K562 (cell line): ENCODE measurements at regions not wholly inside any gene's neighbourhood (a gene's known extent, or its start where the extent isn't known, plus 50 kb on each side); places are given as distances from the start of the nearest gene placed in this dataset.

Experiments used
- ATAC-seq: fragments of 200-7000 bp; cut with Tn5 transposase; 3 replicates; pipeline ENCODE4 v1.9.1; 2020; ENCODE audit warnings: moderate library complexity
- BruUV-seq: library from RNA; stranded (reverse); fragments of 400-500 nt; replicated peaks from 2 replicates; lab custom pipeline; 2021; lab: Mats Ljungman, UMichigan
- CTCF ChIA-PET: fragments of 300-600 bp; formaldehyde crosslinking; extraction: SDS; loops from one replicate; lab custom pipeline; 2021; ENCODE audit warnings: low intra/inter-chr PET ratio; lab: Yijun Ruan, JAX
- POLR2A ChIA-PET: fragments of 300-600, 350-650 bp; sonication (Branson Sonifier 250); formaldehyde crosslinking; extraction: SDS; loops from one replicate; lab custom pipeline; 2021; ENCODE audit warnings: antibody characterized with exemption, inconsistent platforms; lab: Yijun Ruan, JAX
- DNase-seq, 4 experiments: peaks; one replicate each; pipeline versions ENCODE4 v3.0.0 to v3.0.0-alpha.2; 2011 to 2018; ENCODE audit warnings: low spot score in 3 of 4, mixed read lengths in 3 of 4; ENCODE audit errors: extremely low read depth in 1 of 4
- FAIRE-seq: peaks from 2 replicates; lab custom pipeline; 2011; peaks lifted over from hg19 to GRCh38; lab: Jason Lieb, UNC
- H2AFZ ChIP-seq: 2 replicates; pipeline ENCODE4 v1.6.0; 2011; ENCODE audit warnings: low read depth, low read length, control low read depth, inconsistent platforms
- H3K27ac ChIP-seq: fragments of 200-600 bp; 3 replicates; pipeline ENCODE4 v1.8.0; 2011; ENCODE audit warnings: low read depth, mild to moderate bottlenecking, control low read depth, inconsistent platforms, low read length, moderate library complexity, mixed read lengths; ENCODE audit errors: extremely low read depth
- H3K27me3 ChIP-seq, 2 experiments: fragments of 300-600 bp in 1 of 2; 2 replicates in 1 of 2; 3 replicates in 1 of 2; pipeline versions ENCODE4 v1.6.0 to v1.8.0; 2011; ENCODE audit warnings: inconsistent platforms in 2 of 2, low read length in 2 of 2, mild to moderate bottlenecking in 1 of 2, mixed read lengths in 1 of 2, moderate library complexity in 1 of 2; ENCODE audit not compliant: control insufficient read depth in 2 of 2, insufficient read depth in 2 of 2
- H3K36me3 ChIP-seq: fragments of 300-600 bp; 3 replicates; pipeline ENCODE4 v1.8.0; 2011; ENCODE audit warnings: mild to moderate bottlenecking, low read length, inconsistent platforms; ENCODE audit not compliant: control insufficient read depth, insufficient read depth
- H3K4me1 ChIP-seq, 2 experiments: fragments of 200-600 bp in 1 of 2; replicated peaks in 1 of 2; 2 replicates in 1 of 2; 3 replicates in 1 of 2; pipeline versions ENCODE4 v1.5.1 to v1.8.0; 2011; ENCODE audit warnings: inconsistent platforms in 2 of 2, low read length in 2 of 2, mild to moderate bottlenecking in 1 of 2, mixed read lengths in 1 of 2, moderate library complexity in 1 of 2; ENCODE audit not compliant: control insufficient read depth in 2 of 2, insufficient read depth in 2 of 2
- H3K4me2 ChIP-seq: 2 replicates; pipeline ENCODE4 v1.6.1; 2011; ENCODE audit warnings: low read length, control low read depth, inconsistent platforms, mixed read lengths; ENCODE audit not compliant: insufficient read depth
- H3K4me3 ChIP-seq: fragments of 200-600 bp; sonication (generic), shearing (Covaris generic); 2 replicates; pipeline ENCODE4 v1.5.1; 2016; ENCODE audit warnings: control low read depth, inconsistent platforms
- H3K79me2 ChIP-seq: fragments of 200-600 bp; 3 replicates; pipeline ENCODE4 v1.8.0; 2011; ENCODE audit warnings: low read length, inconsistent platforms; ENCODE audit not compliant: control insufficient read depth, insufficient read depth
- H3K9ac ChIP-seq, 2 experiments: 2 replicates each; pipeline versions ENCODE4 v1.6.0 to v1.6.1; 2011; ENCODE audit warnings: low read depth in 2 of 2, low read length in 2 of 2, control low read depth in 1 of 2, inconsistent platforms in 1 of 2, mild to moderate bottlenecking in 1 of 2, mixed read lengths in 1 of 2; ENCODE audit not compliant: insufficient read depth in 1 of 2
- H3K9me1 ChIP-seq: one replicate; pipeline ENCODE4 v1.6.0; 2011; ENCODE audit warnings: inconsistent platforms, mild to moderate bottlenecking, low read length, moderate library complexity; ENCODE audit not compliant: control insufficient read depth, insufficient read depth
- H3K9me3 ChIP-seq: replicated peaks from 2 replicates; pipeline ENCODE4 v1.5.1; 2011; ENCODE audit warnings: low read depth, low read length, inconsistent platforms; ENCODE audit not compliant: control insufficient read depth, insufficient read depth
- H4K20me1 ChIP-seq: replicated peaks from 2 replicates; pipeline ENCODE4 v1.6.1; 2011; ENCODE audit warnings: low read length, inconsistent platforms, mixed read lengths; ENCODE audit not compliant: control insufficient read depth, insufficient read depth
- ARNT ChIP-seq, 2 experiments: fragments of 450-650 bp; IDR thresholded peaks; 2 replicates each; pipeline ENCODE4 v1.6.1; 2016; ENCODE audit warnings: mild to moderate bottlenecking in 1 of 2
- CBFA2T3 ChIP-seq: fragments of 450-650 bp; IDR thresholded peaks from 2 replicates; pipeline ENCODE4 v1.6.1; 2017
- ESRRA ChIP-seq: fragments of 450-650 bp; IDR thresholded peaks from 2 replicates; pipeline ENCODE4 v1.6.1; 2014; ENCODE audit warnings: low read depth, mild to moderate bottlenecking, moderate library complexity, borderline replicate concordance
- ETV6 ChIP-seq, 3 experiments: fragments of 150-350 bp in 1 of 3; sonication (generic) in 1 of 3; formaldehyde crosslinking in 1 of 3; IDR thresholded peaks; 2 replicates each; pipeline versions ENCODE4 v1.6.1 to v1.8.0; 2014 to 2022; ENCODE audit warnings: borderline replicate concordance in 2 of 3, low read depth in 2 of 3, antibody characterized with exemption in 1 of 3, low read length in 1 of 3, mild to moderate bottlenecking in 1 of 3, missing genetic modification reagents in 1 of 3
- KAT2B ChIP-seq: IDR thresholded peaks from one replicate; pipeline ENCODE4 v1.6.1; 2012; ENCODE audit warnings: low read depth, mild to moderate bottlenecking, control low read depth, inconsistent platforms, low read length, moderate library complexity
- MAFK ChIP-seq: IDR thresholded peaks from 2 replicates; pipeline ENCODE4 v1.6.1; 2011; ENCODE audit warnings: low read length, improper control_type of control experiment
- POLR3A ChIP-seq: IDR thresholded peaks from 2 replicates; pipeline ENCODE4 v1.6.1; 2011; ENCODE audit warnings: borderline replicate concordance, mild to moderate bottlenecking, moderate library complexity; ENCODE audit not compliant: insufficient read length, insufficient read depth; ENCODE audit errors: extremely low read depth
- ZNF121 ChIP-seq: sonication (generic); formaldehyde crosslinking; conservative IDR thresholded peaks from 2 replicates; pipeline ENCODE4 v1.8.0; 2022; ENCODE audit warnings: missing genetic modification reagents
- ZNF23 ChIP-seq: fragments of 250-450 bp; sonication (Bioruptor Pico); IDR thresholded peaks from 2 replicates; pipeline ENCODE4 v1.4.0; 2020; ENCODE audit warnings: mild to moderate bottlenecking
- ZNF24 ChIP-seq: fragments of 450-650 bp; IDR thresholded peaks from 2 replicates; pipeline ENCODE4 v1.6.1; 2016
- ZNF253 ChIP-seq: fragments of 250-450 bp; sonication (Bioruptor Pico); conservative IDR thresholded peaks from 2 replicates; pipeline ENCODE4 v1.6.1; 2021; ENCODE audit warnings: mild to moderate bottlenecking
- ZNF311 ChIP-seq: fragments of 250-450 bp; sonication (Bioruptor Pico); IDR thresholded peaks from 2 replicates; pipeline ENCODE4 v1.4.0; 2020; ENCODE audit warnings: mild to moderate bottlenecking, moderate library complexity
- WGBS: fragments of 100-300 bp; shearing (Covaris generic); methylation state at CpG from one replicate; pipeline ENCODE4 v1.1.6; 2016; ENCODE audit warnings: low coverage, mixed read lengths; ENCODE audit not compliant: insufficient coverage; ENCODE audit errors: missing lambda C conversion rate; 5-methylcytosine and 5-hydroxymethylcytosine counted together
- in situ Hi-C: fragments of 300-500 bp; cut with MboI; formaldehyde crosslinking; loops from 4 replicates; pipeline ENCODE4 v1.15.0; 2018; ENCODE audit warnings: inconsistent platforms, mixed read lengths
- intact Hi-C: fragments of 100-400 bp; cut with micrococcal nuclease; formaldehyde crosslinking; loops from 2 replicates; pipeline ENCODE4 v1.14.2; 2022
- TF ChIP-seq, protein P1 (sequence below), 3 experiments: IDR thresholded peaks in 2 of 3; conservative IDR thresholded peaks in 1 of 3; 2 replicates each; pipeline ENCODE4 v1.5.1; 2011 to 2012; ENCODE audit warnings: low read length in 3 of 3, mild to moderate bottlenecking in 3 of 3, control low read depth in 2 of 3, improper control_type of control experiment in 1 of 3, inconsistent platforms in 1 of 3, low read depth in 1 of 3, mixed read lengths in 1 of 3, moderate library complexity in 1 of 3; ENCODE audit not compliant: insufficient read depth in 2 of 3
- TF ChIP-seq, protein P2 (sequence below): fragments of 250-450 bp; sonication (Bioruptor Pico); IDR thresholded peaks from 2 replicates; pipeline ENCODE4 v1.5.1; 2021; ENCODE audit warnings: mild to moderate bottlenecking

DNA sequence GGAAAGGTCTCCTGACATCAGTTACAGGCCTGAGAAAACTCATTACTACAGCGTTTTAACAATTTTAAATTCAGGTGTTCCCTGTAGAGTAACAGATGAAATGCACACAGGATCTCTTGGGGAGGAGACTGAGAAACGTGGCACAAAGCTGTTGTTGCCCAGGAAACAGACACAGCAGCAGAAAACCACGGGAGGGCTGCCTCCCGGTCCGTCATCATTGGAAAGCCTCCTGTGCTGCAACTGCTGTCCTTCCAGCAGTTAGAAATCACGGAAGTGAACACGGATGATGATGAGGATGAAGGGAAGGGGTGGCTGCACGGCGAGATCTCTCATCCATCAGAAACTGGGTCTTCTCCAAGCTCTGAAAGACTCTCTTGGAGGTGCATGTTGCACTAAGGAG is 94.6 kb upstream of the RNF32 start:
- no TSS peak for BruUV-seq
- Histone ChIP-seq H3K9me1 (no peaks in the 10 kb centered on the region), H3K27ac (no peak overlapping the region), H3K79me2 (no peaks in the 10 kb centered on the region), H3K27me3 (peaks cover 42 to 62% of the 10 kb centered on the region in 2 experiments), H4K20me1 (no peaks in the 10 kb centered on the region), H3K4me2 (no peak overlapping the region), H3K9me3 (no peaks in the 10 kb centered on the region), H2AFZ (no peak overlapping the region), H3K9ac (no peak overlapping the region), H3K36me3 (no peaks in the 10 kb centered on the region), H3K4me3 (no peak overlapping the region), H3K4me1 (peaks cover 0 to 4% of the 10 kb centered on the region in 2 experiments; a peak in 4 of 5 replicates)
- DNase-seq (no peak), ATAC-seq (no peak), FAIRE-seq (no peak)
- intact Hi-C loops (loop anchor here (10.0 kb wide), 2 partner anchors 99 to 269 kb away; partner anchors contain the start of gene RNF32), in situ Hi-C loops (no loop called here)
- ChIA-PET CTCF (no interaction called here), POLR2A (no interaction called here)
- WGBS = 4% methylated on average over 9 of the region's 9 CpGs
- no peak for TF ChIP-seq ESRRA
- TF ChIP-seq MAFK = no peak
- no peak for TF ChIP-seq ZNF121
- TF ChIP-seq ZNF23 (CRISPR knock-in tag) = no peak
- no peak for TF ChIP-seq ETV6 (IDR thresholded peaks at IDR 0.05; ENCODE audit: borderline replicate concordance in 1 of 2, low read depth in 2 of 2, low read length in 1 of 2)
- TF ChIP-seq ETV6 (CRISPR knock-in tag; IDR thresholded peaks at IDR 0.05; ENCODE audit: borderline replicate concordance) = no peak
- TF ChIP-seq, protein P1, sequence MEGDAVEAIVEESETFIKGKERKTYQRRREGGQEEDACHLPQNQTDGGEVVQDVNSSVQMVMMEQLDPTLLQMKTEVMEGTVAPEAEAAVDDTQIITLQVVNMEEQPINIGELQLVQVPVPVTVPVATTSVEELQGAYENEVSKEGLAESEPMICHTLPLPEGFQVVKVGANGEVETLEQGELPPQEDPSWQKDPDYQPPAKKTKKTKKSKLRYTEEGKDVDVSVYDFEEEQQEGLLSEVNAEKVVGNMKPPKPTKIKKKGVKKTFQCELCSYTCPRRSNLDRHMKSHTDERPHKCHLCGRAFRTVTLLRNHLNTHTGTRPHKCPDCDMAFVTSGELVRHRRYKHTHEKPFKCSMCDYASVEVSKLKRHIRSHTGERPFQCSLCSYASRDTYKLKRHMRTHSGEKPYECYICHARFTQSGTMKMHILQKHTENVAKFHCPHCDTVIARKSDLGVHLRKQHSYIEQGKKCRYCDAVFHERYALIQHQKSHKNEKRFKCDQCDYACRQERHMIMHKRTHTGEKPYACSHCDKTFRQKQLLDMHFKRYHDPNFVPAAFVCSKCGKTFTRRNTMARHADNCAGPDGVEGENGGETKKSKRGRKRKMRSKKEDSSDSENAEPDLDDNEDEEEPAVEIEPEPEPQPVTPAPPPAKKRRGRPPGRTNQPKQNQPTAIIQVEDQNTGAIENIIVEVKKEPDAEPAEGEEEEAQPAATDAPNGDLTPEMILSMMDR (IDR thresholded peaks at IDR 0.05 in 2 of 3, conservative IDR thresholded peaks at IDR 0.05 in 1 of 3; ENCODE audit: insufficient read depth in 2 of 3, low read depth in 1 of 3, low read length in 3 of 3) = no peak
- TF ChIP-seq ZNF311 (CRISPR knock-in tag) = no peak
- no peak for TF ChIP-seq ARNT (IDR thresholded peaks at IDR 0.05)
- TF ChIP-seq, protein P2, sequence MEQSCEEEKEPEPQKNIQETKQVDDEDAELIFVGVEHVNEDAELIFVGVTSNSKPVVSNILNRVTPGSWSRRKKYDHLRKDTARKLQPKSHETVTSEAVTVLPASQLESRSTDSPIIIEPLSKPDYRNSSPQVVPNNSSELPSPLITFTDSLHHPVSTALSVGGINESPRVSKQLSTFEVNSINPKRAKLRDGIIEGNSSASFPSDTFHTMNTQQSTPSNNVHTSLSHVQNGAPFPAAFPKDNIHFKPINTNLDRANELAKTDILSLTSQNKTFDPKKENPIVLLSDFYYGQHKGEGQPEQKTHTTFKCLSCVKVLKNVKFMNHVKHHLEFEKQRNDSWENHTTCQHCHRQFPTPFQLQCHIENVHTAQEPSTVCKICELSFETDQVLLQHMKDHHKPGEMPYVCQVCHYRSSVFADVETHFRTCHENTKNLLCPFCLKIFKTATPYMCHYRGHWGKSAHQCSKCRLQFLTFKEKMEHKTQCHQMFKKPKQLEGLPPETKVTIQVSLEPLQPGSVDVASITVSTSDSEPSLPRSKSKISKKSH = no peak
- TF ChIP-seq CBFA2T3 = no peak
- no peak for TF ChIP-seq ZNF24
- TF ChIP-seq ZNF253 (CRISPR knock-in tag) = no peak
- TF ChIP-seq POLR3A = no peak
- no peak for TF ChIP-seq KAT2B
